CD14-positive monocyte (primary cell): ENCODE measurements at regions not wholly inside any gene's neighbourhood (a gene's known extent, or its start where the extent isn't known, plus 50 kb on each side); places are given as distances from the start of the nearest gene placed in this dataset.

Experiments used
- DNase-seq, 3 donors: peaks; one replicate each; pipeline ENCODE4 v3.0.0-alpha.2; 2011 to 2022
- H2AFZ ChIP-seq: 2 replicates; pipeline ENCODE4 v1.6.0; 2012; ENCODE audit warnings: mild to moderate bottlenecking, low read depth, low read length, inconsistent platforms; ENCODE audit not compliant: insufficient read depth, poor library complexity, severe bottlenecking
- H3K27ac ChIP-seq, 2 donors: 1 replicate in 1 of 2; 2 replicates in 1 of 2; pipeline ENCODE4 v1.5.1; 2012 to 2013; ENCODE audit warnings: low read length in 2 of 2, control low read depth in 1 of 2, inconsistent platforms in 1 of 2, low read depth in 1 of 2, mild to moderate bottlenecking in 1 of 2
- H3K27me3 ChIP-seq, 2 donors: one replicate each; pipeline versions ENCODE4 v1.6.0 to v1.6.1; 2011 to 2013; ENCODE audit warnings: low read length in 2 of 2; ENCODE audit not compliant: control insufficient read depth in 2 of 2, insufficient read depth in 2 of 2
- H3K36me3 ChIP-seq, 2 donors: replicated peaks in 1 of 2; 1 replicate in 1 of 2; 2 replicates in 1 of 2; pipeline versions ENCODE4 v1.5.1 to v1.6.1; 2012 to 2013; ENCODE audit warnings: low read length in 2 of 2, control low read depth in 1 of 2, inconsistent platforms in 1 of 2, mild to moderate bottlenecking in 1 of 2; ENCODE audit not compliant: insufficient read depth in 2 of 2, control insufficient read depth in 1 of 2
- H3K4me1 ChIP-seq, 2 donors: 1 replicate in 1 of 2; 2 replicates in 1 of 2; pipeline versions ENCODE4 v1.5.1 to v1.6.1; 2012 to 2013; ENCODE audit warnings: low read length in 2 of 2, control low read depth in 1 of 2, inconsistent platforms in 1 of 2, mild to moderate bottlenecking in 1 of 2, moderate library complexity in 1 of 2; ENCODE audit not compliant: insufficient read depth in 2 of 2, control insufficient read depth in 1 of 2
- H3K4me2 ChIP-seq: replicated peaks from 2 replicates; pipeline ENCODE3; 2012; ENCODE audit warnings: low read length, moderate library complexity, mild to moderate bottlenecking; ENCODE audit not compliant: poor library complexity, severe bottlenecking; ENCODE audit errors: extremely low read depth
- H3K4me3 ChIP-seq, 3 experiments: fragments of 200-600 bp in 1 of 3; sonication (generic) in 1 of 3; replicated peaks in 1 of 3; 1 replicate in 2 of 3; 2 replicates in 1 of 3; pipeline ENCODE4 v1.5.1; 2011 to 2013; ENCODE audit warnings: low read length in 3 of 3, mild to moderate bottlenecking in 3 of 3, control low read depth in 2 of 3, low read depth in 2 of 3, inconsistent platforms in 1 of 3, moderate library complexity in 1 of 3
- H3K79me2 ChIP-seq: 2 replicates; pipeline ENCODE4 v1.6.0; 2012; ENCODE audit warnings: mild to moderate bottlenecking, control low read depth, inconsistent platforms, low read length, moderate library complexity; ENCODE audit not compliant: insufficient read depth
- H3K9ac ChIP-seq: 2 replicates; pipeline ENCODE4 v1.6.0; 2017; ENCODE audit warnings: low read length, mild to moderate bottlenecking; ENCODE audit not compliant: insufficient read depth, poor library complexity, severe bottlenecking
- H3K9me3 ChIP-seq, 2 donors: replicated peaks in 1 of 2; 1 replicate in 1 of 2; 2 replicates in 1 of 2; pipeline versions ENCODE4 v1.5.1 to v1.6.1; 2012 to 2013; ENCODE audit warnings: low read length in 2 of 2, control low read depth in 1 of 2; ENCODE audit not compliant: control insufficient read depth in 1 of 2, insufficient read depth in 1 of 2
- H4K20me1 ChIP-seq: 2 replicates; pipeline ENCODE4 v1.6.0; 2012; ENCODE audit warnings: mild to moderate bottlenecking, low read length, control low read depth, moderate library complexity; ENCODE audit not compliant: insufficient read depth
- H3K27ac Mint-ChIP-seq, 7 donors: one replicate each; pipeline ENCODE4 v1.8.0; 2020; ENCODE audit warnings: mild to moderate bottlenecking in 7 of 7, mixed read lengths in 7 of 7, moderate library complexity in 6 of 7, inconsistent platforms in 2 of 7
- H3K27me3 Mint-ChIP-seq, 3 donors: one replicate each; pipeline ENCODE4 v1.8.0; 2021 to 2022; ENCODE audit warnings: low read depth in 3 of 3, mild to moderate bottlenecking in 3 of 3, mixed read lengths in 3 of 3, moderate library complexity in 3 of 3, inconsistent platforms in 1 of 3
- H3K36me3 Mint-ChIP-seq, 2 donors: one replicate each; pipeline ENCODE4 v1.8.0; 2020; ENCODE audit warnings: mixed read lengths in 2 of 2, inconsistent platforms in 1 of 2, mild to moderate bottlenecking in 1 of 2
- H3K4me1 Mint-ChIP-seq: one replicate; pipeline ENCODE4 v1.8.0; 2020; ENCODE audit warnings: mild to moderate bottlenecking, mixed read lengths
- H3K4me3 Mint-ChIP-seq, 2 donors: one replicate each; pipeline ENCODE4 v1.8.0; 2020; ENCODE audit warnings: mild to moderate bottlenecking in 2 of 2, mixed read lengths in 2 of 2, moderate library complexity in 1 of 2
- H3K9me3 Mint-ChIP-seq, 7 donors: one replicate each; pipeline ENCODE4 v1.8.0; 2020 to 2022; ENCODE audit warnings: mixed read lengths in 7 of 7, mild to moderate bottlenecking in 6 of 7, moderate library complexity in 6 of 7, inconsistent platforms in 2 of 7
- CTCF ChIP-seq: fragments of 200-600 bp; IDR thresholded peaks from one replicate; pipeline ENCODE4 v1.8.0; 2022; ENCODE audit warnings: antibody characterized with exemption, mild to moderate bottlenecking
- WGBS: methylation state at CpG from one replicate; pipeline ENCODE4 v1.1.5; 2013; ENCODE audit warnings: missing lambda C conversion rate; ENCODE audit not compliant: insufficient coverage; 5-methylcytosine and 5-hydroxymethylcytosine counted together
- intact Hi-C, 2 donors: fragments of 100-400 bp; cut with micrococcal nuclease; formaldehyde crosslinking; loops; one replicate each; pipeline versions ENCODE4 v1.15.0 to v1.15.1; 2023

GRCh38 chr2:104929663-104930062 is 75.7 kb downstream of the POU3F3 start:
- TF ChIP-seq CTCF = no peak
- Histone ChIP-seq H3K27me3 (no peaks in the 10 kb centered on the region), H3K4me3 (no peak overlapping the region), H2AFZ (no peak overlapping the region), H3K36me3 (no peaks in the 10 kb centered on the region), H3K4me2 (no peak overlapping the region), H4K20me1 (no peaks in the 10 kb centered on the region), H3K4me1 (no peaks in the 10 kb centered on the region), H3K9me3 (no peaks in the 10 kb centered on the region), H3K9ac (no peak overlapping the region), H3K79me2 (no peaks in the 10 kb centered on the region), H3K27ac (no peak overlapping the region)
- intact Hi-C loops = no loop called here
- no peaks in the 10 kb centered on the region for H3K36me3 Mint-ChIP-seq
- no peak overlapping the region for H3K27ac Mint-ChIP-seq
- H3K27me3 Mint-ChIP-seq = peaks cover 0 to 7% (median 7%) of the 10 kb centered on the region in 3 donors
- H3K9me3 Mint-ChIP-seq = peaks cover 0 to 6% (median 2%) of the 10 kb centered on the region in 7 donors
- no peak for DNase-seq
- H3K4me1 Mint-ChIP-seq = no peaks in the 10 kb centered on the region
- WGBS = 97% methylated on average over 2 of the region's 4 CpGs
- no peak overlapping the region for H3K4me3 Mint-ChIP-seq

- Histone ChIP-seq H3K79me2 (no peaks in the 10 kb centered on the region), H3K36me3 (no peaks in the 10 kb centered on the region), H3K27me3 (no peaks in the 10 kb centered on the region), H3K4me1 (no peaks in the 10 kb centered on the region), H3K4me2 (no peak overlapping the region), H3K9ac (no peak overlapping the region), H3K4me3 (no peak overlapping the region), H3K9me3 (no peaks in the 10 kb centered on the region), H3K27ac (no peak overlapping the region), H4K20me1 (no peaks in the 10 kb centered on the region), H2AFZ (no peak overlapping the region)
- Mint-ChIP-seq H3K4me1 (no peaks in the 10 kb centered on the region), H3K9me3 (peaks cover 0 to 5% (median 2%) of the 10 kb centered on the region in 7 donors), H3K27ac (no peak overlapping the region), H3K4me3 (no peak overlapping the region), H3K36me3 (no peaks in the 10 kb centered on the region), H3K27me3 (peaks cover 0 to 7% (median 7%) of the 10 kb centered on the region in 3 donors)
- WGBS = 100% methylated on average over 1 of the region's 3 CpGs
- intact Hi-C loops = no loop called here
- no peak for TF ChIP-seq CTCF
- no peak for DNase-seq
These were observed 76.8 kb downstream of the POU3F3 start for GRCh38 chr2:104930732-104931131.
